ENCODE measurements at regions not wholly inside any gene's neighbourhood (a gene's known extent, or its start where the extent isn't known, plus 50 kb on each side); places are given as distances from the start of the nearest gene placed in this dataset.

DNA sequence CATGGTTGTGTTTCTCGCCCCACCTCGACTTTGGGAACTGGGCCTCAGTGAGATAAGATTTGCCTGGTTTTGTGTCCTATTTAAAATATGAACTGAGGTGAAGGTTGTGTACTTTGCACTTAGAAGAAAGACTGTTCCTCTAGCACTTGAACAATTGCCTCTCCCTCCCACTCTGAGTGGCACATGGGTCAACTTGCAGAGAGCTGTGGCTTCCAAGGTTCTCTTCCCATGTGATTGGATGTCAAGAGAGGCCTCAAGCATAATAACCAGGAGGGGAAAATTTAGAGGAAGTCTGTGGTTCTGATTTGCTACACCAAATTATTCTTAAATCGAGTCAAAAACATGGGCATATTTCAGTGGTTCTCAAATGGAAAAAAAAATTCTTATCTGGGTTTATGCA is 329.2 kb downstream of the HS3ST3B1 start:
- Histone ChIP-seq H3K27ac (ENCODE audit: low read length) (no peak overlapping the region), H3K79me2 (ENCODE audit: low read length) (no peaks in the 10 kb centered on the region), H3K4me1 (ENCODE audit: low read length) (no peaks in the 10 kb centered on the region), H2AFZ (ENCODE audit: low read length) (no peak overlapping the region), H3K9me2 (replicated peaks; ENCODE audit: insufficient read depth, low read length) (no peaks in the 10 kb centered on the region), H4K20me1 (ENCODE audit: insufficient read depth, low read length) (no peaks in the 10 kb centered on the region), H3K36me3 (replicated peaks; ENCODE audit: insufficient read depth, low read length) (no peaks in the 10 kb centered on the region), H3K4me3 (ENCODE audit: low read length) (no peak overlapping the region), H3K9ac (ENCODE audit: low read length) (no peak overlapping the region), H3K9me3 (replicated peaks; ENCODE audit: insufficient read depth, low read length) (no peaks in the 10 kb centered on the region), H3F3A (ENCODE audit: insufficient read depth, low read length) (no peaks in the 10 kb centered on the region), H3K27me3 (replicated peaks; ENCODE audit: insufficient read depth, low read length) (no peaks in the 10 kb centered on the region), H3K4me2 (ENCODE audit: low read depth, low read length) (no peak overlapping the region)
- no peak for DNase-seq
- TF ChIP-seq EZH2phosphoT487 (IDR thresholded peaks at IDR 0.05; ENCODE audit: low read length): no peak
- TF ChIP-seq, protein P1, sequence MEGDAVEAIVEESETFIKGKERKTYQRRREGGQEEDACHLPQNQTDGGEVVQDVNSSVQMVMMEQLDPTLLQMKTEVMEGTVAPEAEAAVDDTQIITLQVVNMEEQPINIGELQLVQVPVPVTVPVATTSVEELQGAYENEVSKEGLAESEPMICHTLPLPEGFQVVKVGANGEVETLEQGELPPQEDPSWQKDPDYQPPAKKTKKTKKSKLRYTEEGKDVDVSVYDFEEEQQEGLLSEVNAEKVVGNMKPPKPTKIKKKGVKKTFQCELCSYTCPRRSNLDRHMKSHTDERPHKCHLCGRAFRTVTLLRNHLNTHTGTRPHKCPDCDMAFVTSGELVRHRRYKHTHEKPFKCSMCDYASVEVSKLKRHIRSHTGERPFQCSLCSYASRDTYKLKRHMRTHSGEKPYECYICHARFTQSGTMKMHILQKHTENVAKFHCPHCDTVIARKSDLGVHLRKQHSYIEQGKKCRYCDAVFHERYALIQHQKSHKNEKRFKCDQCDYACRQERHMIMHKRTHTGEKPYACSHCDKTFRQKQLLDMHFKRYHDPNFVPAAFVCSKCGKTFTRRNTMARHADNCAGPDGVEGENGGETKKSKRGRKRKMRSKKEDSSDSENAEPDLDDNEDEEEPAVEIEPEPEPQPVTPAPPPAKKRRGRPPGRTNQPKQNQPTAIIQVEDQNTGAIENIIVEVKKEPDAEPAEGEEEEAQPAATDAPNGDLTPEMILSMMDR (IDR thresholded peaks at IDR 0.05; ENCODE audit: low read length): no peak
- TF ChIP-seq EZH2 (optimal IDR thresholded peaks at IDR 0.05; ENCODE audit: low read depth, low read length): no peak

DNA sequence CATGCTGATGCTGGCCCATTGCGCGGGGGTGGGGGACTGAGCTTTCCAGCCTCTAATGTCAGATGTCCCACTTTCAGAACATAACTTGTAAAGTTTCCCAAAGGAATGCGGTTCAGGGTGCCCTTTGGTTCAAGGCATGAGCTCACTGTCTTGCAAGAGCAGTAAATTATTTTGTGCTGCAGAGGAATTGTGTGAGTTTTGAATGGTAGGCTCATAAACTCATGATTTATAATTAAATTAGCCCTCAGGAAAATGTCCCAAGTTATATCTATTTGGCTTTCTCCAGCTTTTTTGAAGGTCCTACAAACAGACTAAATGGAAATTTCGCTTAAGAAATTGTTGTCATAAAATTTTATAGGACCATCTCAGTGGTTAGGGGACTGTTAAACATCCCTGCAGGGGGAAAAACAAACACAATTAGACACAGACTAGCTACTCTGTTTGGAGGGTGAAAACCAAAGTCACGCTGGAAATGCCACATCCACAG is 321.8 kb downstream of the HS3ST3B1 start:
- H3K36me3 ChIP-seq (replicated peaks; ENCODE audit: insufficient read depth, low read length): no peaks in the 10 kb centered on the region
- H3K9me2 ChIP-seq (replicated peaks; ENCODE audit: insufficient read depth, low read length): no peaks in the 10 kb centered on the region
- H3K27ac ChIP-seq (ENCODE audit: low read length): no peak overlapping the region
- H3F3A ChIP-seq (ENCODE audit: insufficient read depth, low read length): no peaks in the 10 kb centered on the region
- no peak overlapping the region for H2AFZ ChIP-seq (ENCODE audit: low read length)
- H3K4me3 ChIP-seq (ENCODE audit: low read length): no peak overlapping the region
- no peaks in the 10 kb centered on the region for H4K20me1 ChIP-seq (ENCODE audit: insufficient read depth, low read length)
- TF ChIP-seq EZH2 (optimal IDR thresholded peaks at IDR 0.05; ENCODE audit: low read depth, low read length): no peak
- no peak for TF ChIP-seq EZH2phosphoT487 (IDR thresholded peaks at IDR 0.05; ENCODE audit: low read length)
- TF ChIP-seq, protein P1 (IDR thresholded peaks at IDR 0.05; ENCODE audit: low read length): no peak
- H3K27me3 ChIP-seq (replicated peaks; ENCODE audit: insufficient read depth, low read length): no peaks in the 10 kb centered on the region
- H3K4me2 ChIP-seq (ENCODE audit: low read depth, low read length): no peak overlapping the region
- H3K4me1 ChIP-seq (ENCODE audit: low read length): no peaks in the 10 kb centered on the region
- no peaks in the 10 kb centered on the region for H3K79me2 ChIP-seq (ENCODE audit: low read length)
- no peaks in the 10 kb centered on the region for H3K9me3 ChIP-seq (replicated peaks; ENCODE audit: insufficient read depth, low read length)
- H3K9ac ChIP-seq (ENCODE audit: low read length): no peak overlapping the region
- DNase-seq: no peak

DNA sequence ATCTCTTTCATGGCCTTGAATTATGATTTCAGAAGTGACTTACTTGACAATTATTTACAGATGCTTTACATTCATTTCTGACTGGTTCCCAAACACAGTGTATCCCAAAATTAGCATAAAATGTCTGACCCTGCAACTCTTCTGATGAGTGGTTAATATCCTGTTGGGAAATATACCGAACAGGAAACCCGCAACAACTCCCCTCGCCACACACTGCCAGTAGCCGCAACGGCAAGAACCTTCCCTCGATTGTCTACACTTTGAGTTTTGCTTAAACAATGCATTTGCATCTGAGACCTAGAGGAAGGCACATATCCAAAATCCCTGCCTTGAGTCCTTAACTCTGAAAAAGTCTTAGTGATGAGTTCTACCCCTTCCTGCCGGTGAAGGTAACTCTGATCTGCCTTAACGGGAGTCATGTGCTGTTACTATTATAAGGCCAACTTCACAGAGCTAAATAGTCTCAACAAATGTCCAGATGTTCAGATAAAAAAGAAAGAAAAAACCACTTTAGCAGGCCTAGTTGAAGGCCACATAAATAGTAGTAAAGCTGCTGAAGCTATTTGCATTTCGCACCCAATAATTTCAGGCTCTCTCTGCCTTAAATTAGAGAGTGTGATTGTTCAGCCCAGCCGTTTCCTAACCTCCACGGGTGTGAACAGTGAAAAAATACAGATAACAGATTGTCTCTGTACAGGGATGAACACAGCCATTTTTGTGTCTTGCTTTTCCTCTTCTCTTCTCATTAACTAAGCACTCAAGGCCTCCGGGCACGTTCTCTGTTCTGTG is 321.1 kb downstream of the HS3ST3B1 start:
- Histone ChIP-seq H3K27ac (ENCODE audit: low read length) (no peak overlapping the region), H3F3A (ENCODE audit: insufficient read depth, low read length) (no peaks in the 10 kb centered on the region), H3K9ac (ENCODE audit: low read length) (no peak overlapping the region), H3K27me3 (replicated peaks; ENCODE audit: insufficient read depth, low read length) (no peaks in the 10 kb centered on the region), H3K9me2 (replicated peaks; ENCODE audit: insufficient read depth, low read length) (no peaks in the 10 kb centered on the region), H3K79me2 (ENCODE audit: low read length) (no peaks in the 10 kb centered on the region), H3K4me1 (ENCODE audit: low read length) (no peaks in the 10 kb centered on the region), H3K4me2 (ENCODE audit: low read depth, low read length) (no peak overlapping the region), H2AFZ (ENCODE audit: low read length) (no peak overlapping the region), H4K20me1 (ENCODE audit: insufficient read depth, low read length) (no peaks in the 10 kb centered on the region), H3K4me3 (ENCODE audit: low read length) (no peak overlapping the region), H3K9me3 (replicated peaks; ENCODE audit: insufficient read depth, low read length) (no peaks in the 10 kb centered on the region), H3K36me3 (replicated peaks; ENCODE audit: insufficient read depth, low read length) (no peaks in the 10 kb centered on the region)
- no peak for DNase-seq
- TF ChIP-seq EZH2 (optimal IDR thresholded peaks at IDR 0.05; ENCODE audit: low read depth, low read length) (no peak), EZH2phosphoT487 (IDR thresholded peaks at IDR 0.05; ENCODE audit: low read length) (no peak)
- TF ChIP-seq, protein P1 (IDR thresholded peaks at IDR 0.05; ENCODE audit: low read length): no peak
